IPS-20b (cell line): ENCODE measurements at regions not wholly inside any gene's neighbourhood (a gene's known extent, or its start where the extent isn't known, plus 50 kb on each side); places are given as distances from the start of the nearest gene placed in this dataset.

Source experiments
- H3K27ac ChIP-seq: one replicate; pipeline ENCODE4 v1.5.1; 2013; ENCODE audit warnings: low read length
- H3K27me3 ChIP-seq: 2 replicates; pipeline ENCODE4 v1.6.1; 2013; ENCODE audit warnings: mild to moderate bottlenecking, low read length, inconsistent platforms; ENCODE audit not compliant: insufficient read depth
- H3K36me3 ChIP-seq: 2 replicates; pipeline ENCODE4 v1.6.1; 2013; ENCODE audit warnings: low read depth, mild to moderate bottlenecking, inconsistent platforms, low read length, moderate library complexity; ENCODE audit not compliant: insufficient read depth
- H3K4me1 ChIP-seq: 2 replicates; pipeline ENCODE4 v1.6.1; 2013; ENCODE audit warnings: mild to moderate bottlenecking, control low read depth, inconsistent platforms, low read length, moderate library complexity; ENCODE audit not compliant: insufficient read depth
- H3K4me3 ChIP-seq: 2 replicates; pipeline ENCODE4 v1.5.1; 2013; ENCODE audit warnings: mild to moderate bottlenecking, low read length, inconsistent platforms
- H3K9ac ChIP-seq: 2 replicates; pipeline ENCODE4 v1.6.1; 2013; ENCODE audit warnings: low read depth, mild to moderate bottlenecking, inconsistent platforms, low read length, moderate library complexity
- H3K9me3 ChIP-seq: 2 replicates; pipeline ENCODE4 v1.6.1; 2013; ENCODE audit warnings: mild to moderate bottlenecking, low read depth, low read length, inconsistent platforms; ENCODE audit not compliant: insufficient read depth

DNA sequence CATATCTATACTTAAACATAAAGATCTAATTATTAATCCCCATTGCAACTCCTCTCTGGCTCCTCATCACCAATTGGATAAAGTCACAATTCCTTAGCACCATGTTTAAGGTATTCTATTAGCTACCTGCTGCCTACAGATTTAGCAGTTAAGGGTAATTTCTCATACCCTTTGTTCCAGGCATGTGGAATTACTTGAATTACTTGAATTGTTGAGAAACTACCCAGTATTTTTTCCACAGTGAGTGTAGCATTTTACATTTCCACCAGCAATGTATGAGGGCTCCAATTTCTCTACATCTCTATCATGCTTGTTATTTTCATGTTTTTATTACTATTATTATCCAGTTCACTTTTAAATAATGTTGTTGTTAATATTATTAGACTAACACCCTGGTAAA is 86.4 kb downstream of the P2RY1 start:
- Histone ChIP-seq H3K9ac (no peak overlapping the region), H3K27me3 (no peaks in the 10 kb centered on the region), H3K36me3 (no peaks in the 10 kb centered on the region), H3K27ac (no peak overlapping the region), H3K4me1 (no peaks in the 10 kb centered on the region), H3K9me3 (no peaks in the 10 kb centered on the region), H3K4me3 (no peak overlapping the region)

DNA sequence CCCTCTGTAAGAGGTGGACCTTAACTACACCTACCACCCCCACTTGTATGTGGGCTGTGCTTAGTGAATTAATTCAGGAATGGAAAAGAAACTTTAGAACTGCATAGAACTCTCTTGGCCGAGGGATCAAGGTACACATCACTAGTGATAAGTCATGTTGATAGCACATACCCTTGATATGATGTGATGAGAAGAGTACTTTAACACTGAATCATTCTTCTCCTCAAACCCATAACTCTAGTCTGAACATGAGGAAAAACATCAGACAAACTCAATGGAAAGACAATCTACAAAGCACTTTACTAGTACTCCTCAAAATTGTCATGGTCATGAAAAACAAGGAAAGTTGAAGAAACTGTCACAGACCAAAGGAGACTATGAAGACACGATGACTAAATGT is 87.6 kb downstream of the P2RY1 start:
- Histone ChIP-seq H3K36me3 (no peaks in the 10 kb centered on the region), H3K27ac (no peak overlapping the region), H3K4me3 (no peak overlapping the region), H3K9ac (no peak overlapping the region), H3K9me3 (no peaks in the 10 kb centered on the region), H3K4me1 (no peaks in the 10 kb centered on the region), H3K27me3 (no peaks in the 10 kb centered on the region)

DNA sequence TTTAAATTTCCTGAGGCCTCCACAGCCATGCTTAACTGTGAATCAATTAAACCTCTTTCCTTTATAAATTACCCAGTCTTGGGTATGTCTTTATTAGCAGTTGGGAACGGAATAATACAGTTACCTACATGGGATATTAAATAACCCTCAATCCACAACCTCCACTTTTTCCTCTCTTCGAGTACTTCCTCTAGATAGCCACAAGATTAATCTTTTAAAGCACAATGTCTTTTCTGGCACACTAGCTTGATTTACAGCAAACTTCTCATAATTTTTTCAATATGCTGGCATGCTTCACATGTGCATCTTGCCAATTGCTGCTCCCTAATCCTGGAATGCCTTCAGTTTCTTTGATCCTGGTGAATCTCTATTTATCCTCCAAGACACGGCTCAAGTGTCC is 92.2 kb downstream of the P2RY1 start:
- Histone ChIP-seq H3K4me3 (no peak overlapping the region), H3K27ac (no peak overlapping the region), H3K9me3 (no peaks in the 10 kb centered on the region), H3K36me3 (no peaks in the 10 kb centered on the region), H3K4me1 (no peaks in the 10 kb centered on the region; the same call in 1 of the 2 replicates), H3K27me3 (no peaks in the 10 kb centered on the region), H3K9ac (no peak overlapping the region)

DNA sequence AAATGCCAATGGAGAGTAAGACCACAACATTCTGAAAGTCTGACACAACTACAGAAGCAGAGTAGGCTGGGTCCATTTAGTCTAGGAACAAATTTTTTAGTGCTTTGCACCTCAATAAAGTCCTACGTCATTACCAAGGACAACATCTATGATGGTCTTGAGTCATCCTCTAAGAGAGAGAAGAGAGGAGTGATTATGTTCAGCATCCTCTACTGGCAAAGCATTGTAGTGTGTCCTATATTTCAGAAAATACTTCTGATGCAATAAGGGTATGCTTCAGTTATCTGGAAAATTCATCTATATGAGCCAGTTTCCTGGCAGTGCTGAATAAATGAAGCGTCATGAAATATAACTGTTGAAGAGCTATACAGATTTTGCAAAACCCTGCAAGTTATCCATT is 95.6 kb downstream of the P2RY1 start:
- no peak overlapping the region for H3K4me3 ChIP-seq
- H3K9me3 ChIP-seq, result no peaks in the 10 kb centered on the region
- H3K4me1 ChIP-seq, result no peaks in the 10 kb centered on the region; the same call in 1 of the 2 replicates
- no peak overlapping the region for H3K27ac ChIP-seq
- no peak overlapping the region for H3K9ac ChIP-seq
- H3K27me3 ChIP-seq, result no peaks in the 10 kb centered on the region
- no peaks in the 10 kb centered on the region for H3K36me3 ChIP-seq

DNA sequence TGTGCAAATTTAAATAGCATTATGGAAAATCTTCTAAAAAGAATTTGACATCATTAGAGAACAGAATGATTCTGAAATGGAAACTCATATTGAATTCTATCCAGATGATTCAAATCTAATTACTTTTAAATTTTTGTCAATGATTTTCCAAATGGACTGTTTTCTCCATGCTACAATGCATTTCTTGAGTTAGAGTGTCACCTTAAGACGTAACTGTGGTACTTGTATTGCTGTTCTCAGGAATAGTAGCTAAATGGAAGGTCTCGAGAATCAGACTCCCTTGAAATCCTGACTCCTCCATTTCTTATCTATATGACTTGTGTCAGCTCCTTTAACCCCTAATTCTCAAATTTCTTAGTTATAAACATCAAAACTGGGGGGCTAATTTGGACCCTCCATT is 102.3 kb downstream of the P2RY1 start:
- H3K4me3 ChIP-seq, result no peak overlapping the region
- no peaks in the 10 kb centered on the region for H3K36me3 ChIP-seq
- H3K4me1 ChIP-seq, result 0 out of 2 replicates have a peak, but pooled peaks cover 3% of the 10 kb centered on the region
- no peaks in the 10 kb centered on the region for H3K27me3 ChIP-seq
- H3K9me3 ChIP-seq, result no peaks in the 10 kb centered on the region
- no peak overlapping the region for H3K9ac ChIP-seq
- H3K27ac ChIP-seq, result no peak overlapping the region

DNA sequence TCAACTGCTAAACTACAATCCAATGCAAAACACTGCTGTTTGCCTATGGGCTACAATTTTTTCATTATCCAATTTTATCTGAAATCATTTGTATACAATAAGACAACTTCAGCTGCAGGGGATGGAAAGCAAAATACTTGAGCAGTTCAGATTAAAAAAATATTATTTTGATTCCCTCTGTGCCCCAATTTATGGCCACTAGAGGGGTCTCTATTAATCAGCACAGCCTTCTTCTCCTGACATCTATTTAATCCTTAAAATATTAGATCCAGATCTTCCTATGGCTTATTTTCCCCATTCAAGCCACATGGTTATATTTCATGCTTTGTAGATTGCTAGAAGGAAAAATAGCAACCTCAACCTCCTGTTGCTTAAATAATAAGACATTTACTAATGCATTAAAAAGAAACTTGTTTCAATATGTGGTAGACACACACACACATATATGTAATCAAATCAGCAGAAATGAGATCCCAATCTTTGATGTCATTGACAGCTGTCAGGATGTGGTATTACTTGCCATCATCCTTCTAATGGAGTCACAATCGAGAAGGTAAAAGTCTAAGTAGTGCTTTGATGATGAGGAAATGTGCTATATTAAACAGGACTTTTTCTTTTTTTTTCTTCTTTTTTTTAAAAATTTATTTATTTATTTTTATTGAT is 104.2 kb downstream of the P2RY1 start:
- Histone ChIP-seq H3K27ac (no peak overlapping the region), H3K27me3 (no peaks in the 10 kb centered on the region), H3K9me3 (no peaks in the 10 kb centered on the region), H3K4me3 (no peak overlapping the region), H3K4me1 (peaks cover 9% of the 10 kb centered on the region; the same call in 1 of the 2 replicates), H3K36me3 (no peaks in the 10 kb centered on the region), H3K9ac (no peak overlapping the region)

DNA sequence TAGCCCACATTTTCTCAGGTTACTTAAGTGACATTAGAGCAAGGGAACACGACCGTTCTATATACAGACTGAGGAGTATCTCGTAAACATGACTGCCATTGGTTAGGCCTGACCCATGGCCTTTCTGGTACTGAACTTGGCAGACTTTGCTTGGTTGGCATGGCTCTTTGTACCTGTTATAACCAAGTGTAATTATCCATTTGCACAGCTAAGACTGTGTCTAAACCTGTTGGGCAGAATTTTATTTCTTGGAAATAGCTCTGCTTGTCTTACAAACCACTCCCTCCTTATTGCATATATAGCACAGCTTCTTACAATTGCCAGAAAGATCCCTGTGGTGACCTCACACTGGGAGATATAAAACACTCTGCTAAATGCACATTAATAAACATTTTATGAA is 106.9 kb downstream of the P2RY1 start:
- H3K9me3 ChIP-seq, result no peaks in the 10 kb centered on the region
- no peaks in the 10 kb centered on the region for H3K36me3 ChIP-seq
- no peak overlapping the region for H3K9ac ChIP-seq
- H3K4me1 ChIP-seq, result peaks cover 17% of the 10 kb centered on the region; the same call in 1 of the 2 replicates
- no peak overlapping the region for H3K27ac ChIP-seq
- no peaks in the 10 kb centered on the region for H3K27me3 ChIP-seq
- no peak overlapping the region for H3K4me3 ChIP-seq

DNA sequence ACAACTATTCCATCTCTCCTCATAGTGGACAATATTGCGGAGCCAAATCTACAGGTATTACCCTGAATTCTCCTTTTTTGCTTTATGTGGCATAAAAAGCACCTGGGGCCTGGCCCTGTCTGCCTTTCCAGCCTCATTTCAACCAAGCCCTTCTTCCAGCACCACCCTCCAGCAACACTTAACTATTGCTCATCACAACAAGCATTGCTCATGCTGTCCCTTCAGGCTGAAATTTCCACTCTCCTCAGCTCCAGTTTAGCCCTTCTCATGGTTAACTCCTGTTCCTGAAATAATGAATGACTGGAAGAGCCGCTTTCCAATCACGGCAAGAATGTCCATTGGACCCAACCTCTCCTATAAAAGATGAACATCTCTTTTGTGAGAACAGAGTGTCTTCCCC is 107.4 kb downstream of the P2RY1 start:
- Histone ChIP-seq H3K27ac (no peak overlapping the region), H3K4me3 (no peak overlapping the region), H3K4me1 (peaks cover 17% of the 10 kb centered on the region; the same call in 1 of the 2 replicates), H3K9me3 (no peaks in the 10 kb centered on the region), H3K27me3 (no peaks in the 10 kb centered on the region), H3K9ac (no peak overlapping the region), H3K36me3 (no peaks in the 10 kb centered on the region)

DNA sequence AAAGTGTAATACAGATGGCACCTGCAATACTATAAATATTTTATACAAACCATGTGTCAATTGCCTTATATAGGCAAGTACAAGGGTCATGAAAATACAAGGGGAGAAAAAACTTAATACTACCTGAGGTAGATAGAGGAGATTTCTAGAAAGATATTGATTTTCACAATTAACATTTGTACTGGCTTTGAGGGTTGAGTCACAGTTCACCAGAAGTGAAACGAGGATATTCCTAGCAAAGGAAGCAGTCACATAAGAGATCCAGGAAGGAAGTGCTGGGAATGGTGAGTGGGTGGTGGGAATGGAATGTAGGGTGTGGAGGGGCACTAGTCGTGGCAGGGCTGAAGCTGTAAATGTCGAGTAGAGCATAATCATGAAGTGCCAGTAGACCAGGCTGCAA is 108.7 kb downstream of the P2RY1 start:
- Histone ChIP-seq H3K4me3 (no peak overlapping the region), H3K27ac (no peak overlapping the region), H3K27me3 (no peaks in the 10 kb centered on the region), H3K4me1 (peaks cover 17% of the 10 kb centered on the region; the same call in 1 of the 2 replicates), H3K9me3 (no peaks in the 10 kb centered on the region), H3K9ac (no peak overlapping the region), H3K36me3 (no peaks in the 10 kb centered on the region)

DNA sequence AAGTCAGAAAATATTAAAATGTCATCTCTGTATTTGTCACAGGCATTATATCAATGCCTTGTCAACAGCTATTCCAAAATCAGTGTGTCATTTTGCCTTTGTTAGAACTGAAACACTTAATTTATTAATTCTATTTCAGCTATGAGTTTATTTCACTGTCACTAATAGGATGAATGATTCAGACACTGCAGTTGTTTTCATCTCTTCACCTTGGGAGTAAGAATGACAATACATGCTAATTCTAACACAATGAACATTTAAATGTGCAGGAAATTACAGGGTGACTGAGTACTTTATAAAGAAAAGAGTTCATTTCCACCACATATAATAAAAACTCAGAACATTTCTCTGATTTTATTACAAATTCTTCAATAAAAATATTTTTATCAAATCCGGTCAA is 109.7 kb downstream of the P2RY1 start:
- H3K9me3 ChIP-seq, result no peaks in the 10 kb centered on the region
- no peak overlapping the region for H3K27ac ChIP-seq
- H3K27me3 ChIP-seq, result no peaks in the 10 kb centered on the region
- no peak overlapping the region for H3K9ac ChIP-seq
- H3K4me1 ChIP-seq, result peaks cover 17% of the 10 kb centered on the region; the same call in 1 of the 2 replicates
- H3K4me3 ChIP-seq, result no peak overlapping the region
- no peaks in the 10 kb centered on the region for H3K36me3 ChIP-seq

DNA sequence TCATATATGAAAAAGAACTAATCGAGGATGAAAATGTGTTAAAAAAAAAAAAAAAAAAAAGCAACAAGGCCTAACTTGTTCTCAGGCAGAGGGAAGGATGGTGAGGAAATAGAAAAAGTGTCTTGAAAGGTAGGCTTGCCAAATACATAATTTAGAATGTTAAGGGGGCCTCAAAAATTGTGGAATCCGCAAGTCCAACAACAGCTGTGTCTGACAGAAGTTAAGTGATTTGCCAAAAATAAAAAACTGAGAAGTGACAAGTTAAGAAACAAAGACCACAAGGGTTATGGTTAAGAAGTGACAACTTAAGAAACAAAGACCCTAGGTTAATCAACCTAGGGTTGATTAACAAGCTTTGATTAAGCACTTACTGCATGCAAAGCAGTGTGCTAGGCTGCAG is 110.6 kb downstream of the P2RY1 start:
- no peak overlapping the region for H3K9ac ChIP-seq
- H3K4me1 ChIP-seq, result peaks cover 17% of the 10 kb centered on the region; the same call in 1 of the 2 replicates
- H3K4me3 ChIP-seq, result no peak overlapping the region
- no peak overlapping the region for H3K27ac ChIP-seq
- no peaks in the 10 kb centered on the region for H3K9me3 ChIP-seq
- no peaks in the 10 kb centered on the region for H3K27me3 ChIP-seq
- no peaks in the 10 kb centered on the region for H3K36me3 ChIP-seq

DNA sequence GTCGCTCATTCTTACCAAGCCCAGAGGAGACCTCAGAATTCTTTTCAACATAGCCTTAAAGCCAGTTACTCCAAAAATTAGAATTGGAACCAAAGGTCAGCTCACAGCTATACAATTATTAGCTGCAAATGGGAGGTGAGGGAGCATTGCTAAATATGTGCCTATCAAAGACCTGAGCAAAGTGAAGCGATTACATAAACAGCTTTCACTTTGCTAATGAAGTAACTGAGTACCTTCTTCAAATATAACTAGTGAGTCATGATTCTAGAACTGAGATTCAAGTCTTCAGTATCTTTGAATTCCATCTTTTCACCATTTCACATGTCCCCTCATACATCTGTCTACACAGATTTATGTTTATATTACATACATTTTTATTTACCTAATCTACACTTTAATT is 122.6 kb downstream of the P2RY1 start:
- Histone ChIP-seq H3K4me1 (no peaks in the 10 kb centered on the region), H3K27ac (no peak overlapping the region), H3K27me3 (no peaks in the 10 kb centered on the region), H3K9me3 (no peaks in the 10 kb centered on the region), H3K36me3 (no peaks in the 10 kb centered on the region), H3K9ac (no peak overlapping the region), H3K4me3 (no peak overlapping the region)
